ENCODE measurements at regions not wholly inside any gene's neighbourhood (a gene's known extent, or its start where the extent isn't known, plus 50 kb on each side); places are given as distances from the start of the nearest gene placed in this dataset.

GRCh38 chr10:111970111-111970510 lies 213.5 kb downstream of the GPAM start:
- Histone ChIP-seq H4K20me1 (ENCODE audit: control insufficient read depth, insufficient read depth, low read length, poor library complexity, severe bottlenecking) (no peaks in the 10 kb centered on the region), H3K4me3 (ENCODE audit: control extremely low read depth in 1 of 5, extremely low read depth in 1 of 5, insufficient read depth in 1 of 5, low read depth in 2 of 5, low read length in 4 of 5) (no peak overlapping the region), H2AFZ (ENCODE audit: insufficient read depth, low read depth, low read length, poor library complexity, severe bottlenecking) (no peak overlapping the region), H3K27me3 (replicated peaks in 1 of 4; ENCODE audit: control extremely low read depth in 1 of 4, control insufficient read depth in 3 of 4, insufficient read depth in 4 of 4, low read length in 3 of 4) (no peaks in the 10 kb centered on the region), H3K79me2 (ENCODE audit: control insufficient read depth, insufficient read depth, low read length) (no peaks in the 10 kb centered on the region), H3K4me2 (replicated peaks; ENCODE audit: low read depth, low read length, poor library complexity, severe bottlenecking) (no peak overlapping the region), H3K9me3 (ENCODE audit: control extremely low read depth in 1 of 3, control insufficient read depth in 2 of 3, insufficient read depth in 1 of 3, low read length in 2 of 3) (peaks cover 0 to 1% (median 0%) of the 10 kb centered on the region in 3 donors), H3K9ac (ENCODE audit: low read length) (no peak overlapping the region), H3K36me3 (replicated peaks in 1 of 2; ENCODE audit: control extremely low read depth in 1 of 2, control insufficient read depth in 1 of 2, extremely low read depth in 1 of 2, insufficient read depth in 2 of 2, low read length in 1 of 2) (no peaks in the 10 kb centered on the region), H3K4me1 (ENCODE audit: control insufficient read depth in 2 of 2, insufficient read depth in 2 of 2, low read length in 2 of 2) (no peaks in the 10 kb centered on the region), H3K27ac (ENCODE audit: low read length in 2 of 2) (no peak overlapping the region)
- CTCF ChIA-PET = no interaction called here
- H3K9me3 Mint-ChIP-seq (ENCODE audit: insufficient read depth) = no peaks in the 10 kb centered on the region
- no CpG with 5 or more reads among the region's 5 CpGs for WGBS (ENCODE audit: insufficient coverage)
- ATAC-seq (ENCODE audit: low read depth) = no peak
- H3K27ac Mint-ChIP-seq = no peak overlapping the region
- intact Hi-C loops (cut with micrococcal nuclease) = no loop called here
- no peak overlapping the region for H3K4me3 Mint-ChIP-seq
- TF ChIP-seq CTCF (IDR thresholded peaks at IDR 0.05) (no peak), EZH2 (IDR thresholded peaks at IDR 0.05; ENCODE audit: borderline replicate concordance, insufficient read depth, low read depth, low read length, poor library complexity, severe bottlenecking) (no peak)
- no peaks in the 10 kb centered on the region for H3K4me1 Mint-ChIP-seq
- POLR2A ChIA-PET = no interaction called here
- DNase-seq = no peak
- H3K27me3 Mint-ChIP-seq = no peaks in the 10 kb centered on the region

GRCh38 chr10:111972109-111972508 lies 211.5 kb downstream of the GPAM start:
- no peak overlapping the region for H3K27ac Mint-ChIP-seq
- Histone ChIP-seq H2AFZ (ENCODE audit: insufficient read depth, low read depth, low read length, poor library complexity, severe bottlenecking) (no peak overlapping the region), H3K27ac (ENCODE audit: low read length in 2 of 2) (no peak overlapping the region), H3K79me2 (ENCODE audit: control insufficient read depth, insufficient read depth, low read length) (no peaks in the 10 kb centered on the region), H4K20me1 (ENCODE audit: control insufficient read depth, insufficient read depth, low read length, poor library complexity, severe bottlenecking) (no peaks in the 10 kb centered on the region), H3K27me3 (replicated peaks in 1 of 4; ENCODE audit: control extremely low read depth in 1 of 4, control insufficient read depth in 3 of 4, insufficient read depth in 4 of 4, low read length in 3 of 4) (no peaks in the 10 kb centered on the region), H3K36me3 (replicated peaks in 1 of 2; ENCODE audit: control extremely low read depth in 1 of 2, control insufficient read depth in 1 of 2, extremely low read depth in 1 of 2, insufficient read depth in 2 of 2, low read length in 1 of 2) (no peaks in the 10 kb centered on the region), H3K9ac (ENCODE audit: low read length) (no peak overlapping the region), H3K4me1 (ENCODE audit: control insufficient read depth in 2 of 2, insufficient read depth in 2 of 2, low read length in 2 of 2) (no peaks in the 10 kb centered on the region), H3K9me3 (ENCODE audit: control extremely low read depth in 1 of 3, control insufficient read depth in 2 of 3, insufficient read depth in 1 of 3, low read length in 2 of 3) (no peaks in the 10 kb centered on the region), H3K4me2 (replicated peaks; ENCODE audit: low read depth, low read length, poor library complexity, severe bottlenecking) (no peak overlapping the region), H3K4me3 (ENCODE audit: control extremely low read depth in 1 of 5, extremely low read depth in 1 of 5, insufficient read depth in 1 of 5, low read depth in 2 of 5, low read length in 4 of 5) (no peak overlapping the region)
- DNase-seq (no peak), ATAC-seq (ENCODE audit: low read depth) (no peak)
- H3K9me3 Mint-ChIP-seq (ENCODE audit: insufficient read depth) = no peaks in the 10 kb centered on the region
- WGBS (ENCODE audit: insufficient coverage) = 96% methylated on average over 3 of the region's 5 CpGs
- H3K4me3 Mint-ChIP-seq = no peak overlapping the region
- intact Hi-C loops (cut with micrococcal nuclease) = no loop called here
- ChIA-PET POLR2A (no interaction called here), CTCF (no interaction called here)
- H3K4me1 Mint-ChIP-seq = no peaks in the 10 kb centered on the region
- TF ChIP-seq CTCF (IDR thresholded peaks at IDR 0.05) (no peak), EZH2 (IDR thresholded peaks at IDR 0.05; ENCODE audit: borderline replicate concordance, insufficient read depth, low read depth, low read length, poor library complexity, severe bottlenecking) (no peak)
- H3K27me3 Mint-ChIP-seq = no peaks in the 10 kb centered on the region
